Activated CD8-positive, alpha-beta T cell treated with anti-CD3 and anti-CD28 coated beads for 36 hours (primary cell): ENCODE measurements at regions not wholly inside any gene's neighbourhood (a gene's known extent, or its start where the extent isn't known, plus 50 kb on each side); places are given as distances from the start of the nearest gene placed in this dataset.

Experiments
- ATAC-seq: fragments of 200-7000 bp; cut with Tn5 transposase; one replicate; pipeline ENCODE4 v1.10.0; 2021; ENCODE audit warnings: mild to moderate bottlenecking, moderate library complexity
- CTCF ChIA-PET: fragments of 350-600 bp; sonication (Branson Sonifier 250); formaldehyde crosslinking; loops from one replicate; lab custom pipeline; 2021; ENCODE audit warnings: antibody characterized with exemption; lab: Charles Lee
- POLR2A ChIA-PET: fragments of 350-600 bp; sonication (Branson Sonifier 250); formaldehyde crosslinking; loops from one replicate; lab custom pipeline; 2021; ENCODE audit warnings: antibody characterized with exemption; lab: Charles Lee
- DNase-seq: peaks from one replicate; pipeline ENCODE4 v3.0.0-alpha.2; 2020
- H3K27ac Mint-ChIP-seq: one replicate; pipeline ENCODE4 v1.8.0; 2021; ENCODE audit warnings: mild to moderate bottlenecking, mixed read lengths
- H3K27me3 Mint-ChIP-seq: one replicate; pipeline ENCODE4 v1.8.0; 2021; ENCODE audit warnings: mixed read lengths
- H3K36me3 Mint-ChIP-seq: one replicate; pipeline ENCODE4 v1.8.0; 2021; ENCODE audit warnings: low read depth, mixed read lengths
- H3K4me1 Mint-ChIP-seq: one replicate; pipeline ENCODE4 v1.8.0; 2021; ENCODE audit warnings: low read depth, mixed read lengths
- H3K4me3 Mint-ChIP-seq: one replicate; pipeline ENCODE4 v1.8.0; 2021; ENCODE audit warnings: mild to moderate bottlenecking, moderate library complexity, mixed read lengths
- H3K9me3 Mint-ChIP-seq: one replicate; pipeline ENCODE4 v1.8.0; 2021; ENCODE audit warnings: mixed read lengths
- CTCF ChIP-seq: fragments of 200-600 bp; IDR thresholded peaks from one replicate; pipeline ENCODE4 v1.8.0; 2022; ENCODE audit warnings: antibody characterized with exemption, mild to moderate bottlenecking
- intact Hi-C: fragments of 100-400 bp; cut with micrococcal nuclease; formaldehyde crosslinking; loops from one replicate; pipeline ENCODE4 v1.10.0; 2022

DNA sequence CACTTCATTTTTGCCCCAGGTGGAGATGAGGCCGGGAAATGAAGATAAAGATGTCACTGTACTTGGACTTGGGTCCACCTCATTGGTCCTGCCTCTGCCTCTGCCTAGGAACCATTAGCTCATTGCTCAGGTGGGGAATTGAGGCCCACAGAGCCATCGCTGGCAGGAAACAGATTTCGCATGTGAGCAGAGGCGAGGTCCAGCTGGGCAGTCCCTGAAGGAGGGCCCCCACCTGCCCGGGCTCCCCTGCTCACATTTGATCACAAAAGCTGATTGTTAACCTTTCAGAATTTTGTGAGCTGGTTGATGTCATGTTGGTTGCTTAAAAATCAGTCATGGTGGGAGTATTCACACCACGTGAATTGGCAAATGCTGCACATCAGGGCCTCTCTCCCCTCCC is 273.8 kb upstream of the MVB12B start:
- Mint-ChIP-seq H3K27me3 (peaks cover 5% of the 10 kb centered on the region), H3K4me1 (no peaks in the 10 kb centered on the region), H3K4me3 (no peak overlapping the region), H3K27ac (no peak overlapping the region), H3K9me3 (no peaks in the 10 kb centered on the region), H3K36me3 (no peaks in the 10 kb centered on the region)
- no peak for DNase-seq
- POLR2A ChIA-PET, result interaction anchor here (0.8 to 1.0 kb wide), 2 partner anchors 10 to 25 kb away, joined by 3 read pairs; no protein-coding TSS in a partner anchor
- TF ChIP-seq CTCF, result no peak
- intact Hi-C loops, result no loop called here
- ATAC-seq, result no peak
- CTCF ChIA-PET, result no interaction called here

DNA sequence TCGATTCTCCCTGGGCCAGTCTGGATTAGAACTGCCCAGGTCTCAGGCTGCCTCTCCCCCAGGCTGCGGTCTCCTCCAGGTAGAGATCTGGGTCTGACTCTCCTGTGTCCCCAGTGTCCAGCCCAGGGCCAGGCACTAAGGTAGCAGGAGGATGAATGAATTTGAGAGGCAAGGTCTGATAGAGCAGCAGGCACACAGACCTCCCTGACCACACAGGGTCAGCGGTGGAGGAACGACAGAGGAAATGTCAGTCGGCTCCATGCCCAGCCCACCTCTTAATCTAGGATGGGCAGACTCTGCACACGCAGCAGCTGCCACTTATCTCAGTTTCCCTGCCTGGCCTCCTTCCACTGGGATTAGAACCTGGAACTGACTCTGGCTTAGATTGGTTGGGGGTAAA is 272.7 kb upstream of the MVB12B start:
- Mint-ChIP-seq H3K27ac (no peak overlapping the region), H3K36me3 (no peaks in the 10 kb centered on the region), H3K9me3 (no peaks in the 10 kb centered on the region), H3K4me1 (no peaks in the 10 kb centered on the region), H3K4me3 (no peak overlapping the region), H3K27me3 (peaks cover 5% of the 10 kb centered on the region)
- CTCF ChIA-PET, result interaction anchor here (0.6 to 1.2 kb wide), 2 partner anchors 31 to 860 kb away, joined by 3 read pairs; no protein-coding TSS in a partner anchor
- DNase-seq, result no peak
- POLR2A ChIA-PET, result no interaction called here
- intact Hi-C loops, result no loop called here
- TF ChIP-seq CTCF, result no peak
- ATAC-seq, result no peak

- intact Hi-C loops, result no loop called here
- Mint-ChIP-seq H3K4me1 (no peaks in the 10 kb centered on the region), H3K27ac (no peak overlapping the region), H3K4me3 (no peak overlapping the region), H3K27me3 (peaks cover 5% of the 10 kb centered on the region), H3K9me3 (no peaks in the 10 kb centered on the region), H3K36me3 (no peaks in the 10 kb centered on the region)
- ChIA-PET POLR2A (no interaction called here), CTCF (interaction anchor here (0.9 kb wide), 1 partner anchor 648 kb away, joined by 3 read pairs; no protein-coding TSS in a partner anchor)
- no peak for TF ChIP-seq CTCF
- ATAC-seq (no peak), DNase-seq (no peak)
These were observed 271.1 kb upstream of the MVB12B start for GRCh38 chr9:126055381-126055985.

DNA sequence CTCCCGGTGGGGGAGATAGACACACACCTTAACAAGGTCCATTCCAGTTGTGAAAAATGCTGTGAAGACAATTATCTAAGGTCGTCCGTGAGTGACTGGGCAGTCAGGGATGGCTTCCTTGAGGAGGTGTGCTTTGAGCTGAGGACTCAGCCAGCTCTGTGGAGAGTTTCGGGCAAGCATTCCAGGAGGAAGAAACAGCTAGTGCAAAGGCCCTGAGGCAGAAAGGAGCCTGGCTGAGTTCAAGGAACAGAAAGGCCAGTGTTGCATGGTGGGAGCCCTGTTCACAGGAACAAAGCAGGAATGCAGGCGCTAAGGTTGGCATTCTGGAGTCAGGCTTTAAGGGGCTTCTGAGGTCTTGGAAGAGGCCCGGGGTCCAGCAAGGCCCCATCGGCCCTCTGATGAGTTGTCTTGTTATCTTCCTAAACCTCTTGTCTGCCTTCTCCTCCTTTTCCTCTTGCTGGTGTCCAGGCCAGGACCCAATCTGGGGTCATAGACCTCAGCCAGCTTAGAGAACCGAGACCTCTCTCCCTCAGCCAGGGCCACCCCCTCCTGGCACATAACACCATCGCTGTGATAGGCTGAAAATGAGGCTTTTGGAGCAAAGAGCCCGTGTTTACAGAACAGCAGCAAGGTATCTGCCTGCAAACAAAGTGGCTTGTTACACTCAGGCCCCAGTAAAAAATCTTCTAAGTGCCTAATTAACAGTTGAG is 270.2 kb upstream of the MVB12B start:
- Mint-ChIP-seq H3K36me3 (no peaks in the 10 kb centered on the region), H3K27ac (no peak overlapping the region), H3K9me3 (no peaks in the 10 kb centered on the region), H3K4me3 (no peak overlapping the region), H3K27me3 (peaks cover 7% of the 10 kb centered on the region), H3K4me1 (no peaks in the 10 kb centered on the region)
- CTCF ChIA-PET, result interaction anchor here (1.1 kb wide), 1 partner anchor 649 kb away, joined by 3 read pairs; no protein-coding TSS in a partner anchor
- no peak for ATAC-seq
- no peak for TF ChIP-seq CTCF
- intact Hi-C loops, result no loop called here
- no peak for DNase-seq
- POLR2A ChIA-PET, result no interaction called here
